Mucosa of descending colon (tissue), 3 donors: ENCODE measurements at regions not wholly inside any gene's neighbourhood (a gene's known extent, or its start where the extent isn't known, plus 50 kb on each side); places are given as distances from the start of the nearest gene placed in this dataset.

ENCODE experiments used
- ATAC-seq: fragments of 200-7000 bp; cut with Tn5 transposase; one replicate; pipeline ENCODE4 v1.9.1; 2020; ENCODE audit warnings: mild to moderate bottlenecking, moderate library complexity
- DNase-seq, 3 donors: peaks; one replicate each; pipeline ENCODE4 v3.0.0-alpha.2; 2020
- H3K36me3 ChIP-seq: fragments of 200-600 bp; one replicate; pipeline ENCODE4 v1.8.0; 2021; ENCODE audit warnings: low read depth, mild to moderate bottlenecking
- H3K4me1 ChIP-seq: fragments of 200-600 bp; one replicate; pipeline ENCODE4 v1.8.0; 2021; ENCODE audit warnings: low read depth, mild to moderate bottlenecking
- H3K4me3 ChIP-seq: fragments of 200-600 bp; one replicate; pipeline ENCODE4 v1.8.0; 2021; ENCODE audit warnings: mild to moderate bottlenecking
- H3K9me3 ChIP-seq: fragments of 200-600 bp; one replicate; pipeline ENCODE4 v1.8.0; 2021; ENCODE audit warnings: mild to moderate bottlenecking
- CTCF ChIP-seq: fragments of 200-600 bp; IDR thresholded peaks from one replicate; pipeline ENCODE4 v1.8.0; 2022; ENCODE audit warnings: antibody characterized with exemption, mild to moderate bottlenecking
- intact Hi-C, 2 donors: fragments of 100-400 bp; cut with DNase I in 1 of 2; cut with micrococcal nuclease in 1 of 2; formaldehyde crosslinking; loops; one replicate each; pipeline versions ENCODE4 v1.11.0 to v1.11.1; 2022; cut with DNase I, micrococcal nuclease
- donor health status: DM: no; HTN: no; CAD: no; lungs with moderate emphysema.
- donor health status: DM: no; HTN: no; CAD: no.
- donor health status: DM: no; HTN: yes; CAD: no.

GRCh38 chr2:12842917-12843316, 126.2 kb downstream of the TRIB2 start:
- intact Hi-C loops = no loop called here
- TF ChIP-seq CTCF = no peak
- ATAC-seq (no peak), DNase-seq (no peak)
- Histone ChIP-seq H3K9me3 (no peaks in the 10 kb centered on the region), H3K4me1 (no peaks in the 10 kb centered on the region), H3K36me3 (no peaks in the 10 kb centered on the region), H3K4me3 (no peak overlapping the region)

- DNase-seq = no peak
- intact Hi-C loops = no loop called here
- H3K4me3 ChIP-seq = no peak overlapping the region
- ATAC-seq = no peak
- H3K4me1 ChIP-seq = no peaks in the 10 kb centered on the region
- no peaks in the 10 kb centered on the region for H3K9me3 ChIP-seq
- no peak for TF ChIP-seq CTCF
- H3K36me3 ChIP-seq = no peaks in the 10 kb centered on the region
Observed at GRCh38 chr2:12844511-12844910, 127.8 kb downstream of the TRIB2 start.

GRCh38 chr2:12847694-12848575, 131.2 kb downstream of the TRIB2 start:
- ATAC-seq (no peak), DNase-seq (no peak)
- intact Hi-C loops = no loop called here
- Histone ChIP-seq H3K36me3 (no peaks in the 10 kb centered on the region), H3K4me3 (no peak overlapping the region), H3K9me3 (peaks cover 2% of the 10 kb centered on the region), H3K4me1 (no peaks in the 10 kb centered on the region)
- no peak for TF ChIP-seq CTCF

- intact Hi-C loops = no loop called here
- no peaks in the 10 kb centered on the region for H3K36me3 ChIP-seq
- H3K4me3 ChIP-seq = no peak overlapping the region
- H3K9me3 ChIP-seq = peaks cover 4% of the 10 kb centered on the region
- no peaks in the 10 kb centered on the region for H3K4me1 ChIP-seq
- DNase-seq (no peak), ATAC-seq (no peak)
- no peak for TF ChIP-seq CTCF
Observed at GRCh38 chr2:12852135-12852534, 135.4 kb downstream of the TRIB2 start.

- no peak overlapping the region for H3K4me3 ChIP-seq
- intact Hi-C loops = no loop called here
- DNase-seq (no peak), ATAC-seq (no peak)
- TF ChIP-seq CTCF = no peak
- peaks cover 4% of the 10 kb centered on the region for H3K9me3 ChIP-seq
- no peaks in the 10 kb centered on the region for H3K36me3 ChIP-seq
- H3K4me1 ChIP-seq = no peaks in the 10 kb centered on the region
Observed at GRCh38 chr2:12854001-12854530, 137.3 kb downstream of the TRIB2 start.
